CD14-positive monocyte (primary cell): ENCODE measurements at regions not wholly inside any gene's neighbourhood (a gene's known extent, or its start where the extent isn't known, plus 50 kb on each side); places are given as distances from the start of the nearest gene placed in this dataset.

Experiments
- DNase-seq, 3 donors: peaks; one replicate each; pipeline ENCODE4 v3.0.0-alpha.2; 2011 to 2022
- H2AFZ ChIP-seq: 2 replicates; pipeline ENCODE4 v1.6.0; 2012; ENCODE audit warnings: mild to moderate bottlenecking, low read depth, low read length, inconsistent platforms; ENCODE audit not compliant: insufficient read depth, poor library complexity, severe bottlenecking
- H3K27ac ChIP-seq, 2 donors: 1 replicate in 1 of 2; 2 replicates in 1 of 2; pipeline ENCODE4 v1.5.1; 2012 to 2013; ENCODE audit warnings: low read length in 2 of 2, control low read depth in 1 of 2, inconsistent platforms in 1 of 2, low read depth in 1 of 2, mild to moderate bottlenecking in 1 of 2
- H3K27me3 ChIP-seq, 2 donors: one replicate each; pipeline versions ENCODE4 v1.6.0 to v1.6.1; 2011 to 2013; ENCODE audit warnings: low read length in 2 of 2; ENCODE audit not compliant: control insufficient read depth in 2 of 2, insufficient read depth in 2 of 2
- H3K36me3 ChIP-seq, 2 donors: replicated peaks in 1 of 2; 1 replicate in 1 of 2; 2 replicates in 1 of 2; pipeline versions ENCODE4 v1.5.1 to v1.6.1; 2012 to 2013; ENCODE audit warnings: low read length in 2 of 2, control low read depth in 1 of 2, inconsistent platforms in 1 of 2, mild to moderate bottlenecking in 1 of 2; ENCODE audit not compliant: insufficient read depth in 2 of 2, control insufficient read depth in 1 of 2
- H3K4me1 ChIP-seq, 2 donors: 1 replicate in 1 of 2; 2 replicates in 1 of 2; pipeline versions ENCODE4 v1.5.1 to v1.6.1; 2012 to 2013; ENCODE audit warnings: low read length in 2 of 2, control low read depth in 1 of 2, inconsistent platforms in 1 of 2, mild to moderate bottlenecking in 1 of 2, moderate library complexity in 1 of 2; ENCODE audit not compliant: insufficient read depth in 2 of 2, control insufficient read depth in 1 of 2
- H3K4me2 ChIP-seq: replicated peaks from 2 replicates; pipeline ENCODE3; 2012; ENCODE audit warnings: low read length, moderate library complexity, mild to moderate bottlenecking; ENCODE audit not compliant: poor library complexity, severe bottlenecking; ENCODE audit errors: extremely low read depth
- H3K4me3 ChIP-seq, 3 experiments: fragments of 200-600 bp in 1 of 3; sonication (generic) in 1 of 3; replicated peaks in 1 of 3; 1 replicate in 2 of 3; 2 replicates in 1 of 3; pipeline ENCODE4 v1.5.1; 2011 to 2013; ENCODE audit warnings: low read length in 3 of 3, mild to moderate bottlenecking in 3 of 3, control low read depth in 2 of 3, low read depth in 2 of 3, inconsistent platforms in 1 of 3, moderate library complexity in 1 of 3
- H3K79me2 ChIP-seq: 2 replicates; pipeline ENCODE4 v1.6.0; 2012; ENCODE audit warnings: mild to moderate bottlenecking, control low read depth, inconsistent platforms, low read length, moderate library complexity; ENCODE audit not compliant: insufficient read depth
- H3K9ac ChIP-seq: 2 replicates; pipeline ENCODE4 v1.6.0; 2017; ENCODE audit warnings: low read length, mild to moderate bottlenecking; ENCODE audit not compliant: insufficient read depth, poor library complexity, severe bottlenecking
- H3K9me3 ChIP-seq, 2 donors: replicated peaks in 1 of 2; 1 replicate in 1 of 2; 2 replicates in 1 of 2; pipeline versions ENCODE4 v1.5.1 to v1.6.1; 2012 to 2013; ENCODE audit warnings: low read length in 2 of 2, control low read depth in 1 of 2; ENCODE audit not compliant: control insufficient read depth in 1 of 2, insufficient read depth in 1 of 2
- H4K20me1 ChIP-seq: 2 replicates; pipeline ENCODE4 v1.6.0; 2012; ENCODE audit warnings: mild to moderate bottlenecking, low read length, control low read depth, moderate library complexity; ENCODE audit not compliant: insufficient read depth
- H3K27ac Mint-ChIP-seq, 7 donors: one replicate each; pipeline ENCODE4 v1.8.0; 2020; ENCODE audit warnings: mild to moderate bottlenecking in 7 of 7, mixed read lengths in 7 of 7, moderate library complexity in 6 of 7, inconsistent platforms in 2 of 7
- H3K27me3 Mint-ChIP-seq, 3 donors: one replicate each; pipeline ENCODE4 v1.8.0; 2021 to 2022; ENCODE audit warnings: low read depth in 3 of 3, mild to moderate bottlenecking in 3 of 3, mixed read lengths in 3 of 3, moderate library complexity in 3 of 3, inconsistent platforms in 1 of 3
- H3K36me3 Mint-ChIP-seq, 2 donors: one replicate each; pipeline ENCODE4 v1.8.0; 2020; ENCODE audit warnings: mixed read lengths in 2 of 2, inconsistent platforms in 1 of 2, mild to moderate bottlenecking in 1 of 2
- H3K4me1 Mint-ChIP-seq: one replicate; pipeline ENCODE4 v1.8.0; 2020; ENCODE audit warnings: mild to moderate bottlenecking, mixed read lengths
- H3K4me3 Mint-ChIP-seq, 2 donors: one replicate each; pipeline ENCODE4 v1.8.0; 2020; ENCODE audit warnings: mild to moderate bottlenecking in 2 of 2, mixed read lengths in 2 of 2, moderate library complexity in 1 of 2
- H3K9me3 Mint-ChIP-seq, 7 donors: one replicate each; pipeline ENCODE4 v1.8.0; 2020 to 2022; ENCODE audit warnings: mixed read lengths in 7 of 7, mild to moderate bottlenecking in 6 of 7, moderate library complexity in 6 of 7, inconsistent platforms in 2 of 7
- CTCF ChIP-seq: fragments of 200-600 bp; IDR thresholded peaks from one replicate; pipeline ENCODE4 v1.8.0; 2022; ENCODE audit warnings: antibody characterized with exemption, mild to moderate bottlenecking
- WGBS: methylation state at CpG from one replicate; pipeline ENCODE4 v1.1.5; 2013; ENCODE audit warnings: missing lambda C conversion rate; ENCODE audit not compliant: insufficient coverage; 5-methylcytosine and 5-hydroxymethylcytosine counted together
- intact Hi-C, 2 donors: fragments of 100-400 bp; cut with micrococcal nuclease; formaldehyde crosslinking; loops; one replicate each; pipeline versions ENCODE4 v1.15.0 to v1.15.1; 2023

- no peak overlapping the region for H3K27ac ChIP-seq
- H3K36me3 Mint-ChIP-seq, result no peaks in the 10 kb centered on the region
- 100% methylated on average over 1 of the region's 2 CpGs for WGBS
- no peaks in the 10 kb centered on the region for H4K20me1 ChIP-seq
- peaks cover 56% of the 10 kb centered on the region for H3K4me1 Mint-ChIP-seq
- DNase-seq, result no peak
- no peak for TF ChIP-seq CTCF
- intact Hi-C loops, result loop anchor here in 1 of 2 donors (5.0 kb wide), 1 partner anchor 39 kb away; no protein-coding TSS in a partner anchor
- H3K36me3 ChIP-seq, result no peaks in the 10 kb centered on the region
- no peaks in the 10 kb centered on the region for H3K79me2 ChIP-seq
- peaks cover 0 to 1% (median 0%) of the 10 kb centered on the region in 7 donors for H3K9me3 Mint-ChIP-seq
- H3K4me3 ChIP-seq, result no peak overlapping the region
- no peak overlapping the region for H3K4me3 Mint-ChIP-seq
- no peak overlapping the region for H3K27ac Mint-ChIP-seq
- peaks cover 0 to 3% (median 3%) of the 10 kb centered on the region in 3 donors for H3K27me3 Mint-ChIP-seq
- no peaks in the 10 kb centered on the region for H3K27me3 ChIP-seq
- H2AFZ ChIP-seq, result no peak overlapping the region
- no peaks in the 10 kb centered on the region for H3K9me3 ChIP-seq
- H3K4me2 ChIP-seq, result no peak overlapping the region
- no peak overlapping the region for H3K9ac ChIP-seq
- H3K4me1 ChIP-seq, result peaks cover 32 to 34% of the 10 kb centered on the region in 2 donors
Observed at GRCh38 chr6:15131234-15131633, 114.6 kb upstream of the JARID2 start.

DNA sequence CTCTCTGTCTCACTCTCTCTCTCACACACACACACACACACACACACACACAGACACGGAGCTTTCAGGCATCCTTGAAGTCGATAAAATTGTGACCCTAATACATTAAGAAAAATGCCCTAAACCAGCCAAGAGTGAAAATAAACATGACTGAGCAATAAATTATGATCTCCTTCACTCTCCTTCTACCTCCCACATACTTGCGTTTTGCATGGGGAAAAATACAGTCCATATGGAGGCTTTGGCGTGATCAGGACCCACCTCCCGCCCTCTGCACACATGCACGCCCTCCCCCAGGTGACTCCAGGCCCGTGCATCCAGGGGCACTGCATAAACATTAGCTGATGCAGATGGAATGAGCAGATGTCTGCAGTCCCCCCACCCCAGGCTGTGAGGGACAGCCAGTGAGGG, 114.2 kb upstream of the JARID2 start:
- TF ChIP-seq CTCF, result no peak
- no peaks in the 10 kb centered on the region for H3K27me3 ChIP-seq
- Mint-ChIP-seq H3K4me3 (no peak overlapping the region), H3K27ac (no peak overlapping the region), H3K27me3 (peaks cover 0 to 3% (median 0%) of the 10 kb centered on the region in 3 donors), H3K36me3 (no peaks in the 10 kb centered on the region), H3K4me1 (peaks cover 56% of the 10 kb centered on the region), H3K9me3 (no peaks in the 10 kb centered on the region)
- 60% methylated on average over 2 of the region's 7 CpGs for WGBS
- no peaks in the 10 kb centered on the region for H3K9me3 ChIP-seq
- no peak overlapping the region for H3K4me3 ChIP-seq
- H2AFZ ChIP-seq, result no peak overlapping the region
- no peaks in the 10 kb centered on the region for H3K79me2 ChIP-seq
- no peaks in the 10 kb centered on the region for H3K36me3 ChIP-seq
- H3K27ac ChIP-seq, result no peak overlapping the region
- no peak overlapping the region for H3K4me2 ChIP-seq
- intact Hi-C loops, result loop anchor here in 1 of 2 donors (5.0 kb wide), 1 partner anchor 39 kb away; no protein-coding TSS in a partner anchor
- no peak overlapping the region for H3K9ac ChIP-seq
- no peaks in the 10 kb centered on the region for H4K20me1 ChIP-seq
- H3K4me1 ChIP-seq, result peaks cover 32 to 34% of the 10 kb centered on the region in 2 donors
- DNase-seq, result no peak
